ENCODE measurements at regions not wholly inside any gene's neighbourhood (a gene's known extent, or its start where the extent isn't known, plus 50 kb on each side); places are given as distances from the start of the nearest gene placed in this dataset.
A peak's percentile ranks its signal among the peaks of the same experiment; 100 is the strongest.

- DNase-seq, result no peak
Observed at GRCh38 chr3:176697284-176697889, 499.9 kb downstream of the TBL1XR1 start.

- no peak for DNase-seq
Observed at GRCh38 chr3:176696816-176697215, 500.5 kb downstream of the TBL1XR1 start.

GRCh38 chr3:176692966-176693785 lies 504.1 kb downstream of the TBL1XR1 start:
- DNase-seq, result no peak

- no peak for DNase-seq
Observed at GRCh38 chr3:176692199-176692965, 504.9 kb downstream of the TBL1XR1 start.

- DNase-seq, result no peak
Observed at GRCh38 chr3:176690083-176690869, 507.0 kb downstream of the TBL1XR1 start.

GRCh38 chr3:176687754-176688153 lies 509.5 kb downstream of the TBL1XR1 start:
- no peak for DNase-seq

- no peak for DNase-seq
Observed at GRCh38 chr3:176683382-176683781, 513.9 kb downstream of the TBL1XR1 start.

- peak; percentile 20 to 31 for DNase-seq
Observed at GRCh38 chr3:176663837-176664831, 533.1 kb downstream of the TBL1XR1 start.

- DNase-seq, result no peak
Observed at GRCh38 chr3:176663387-176663786, 533.9 kb downstream of the TBL1XR1 start.

- DNase-seq, result no peak
Observed at GRCh38 chr3:176661432-176661964, 535.8 kb downstream of the TBL1XR1 start.

- DNase-seq, result no peak
Observed at GRCh38 chr3:176655404-176656094, 541.7 kb downstream of the TBL1XR1 start.

GRCh38 chr3:176651622-176652021 lies 545.7 kb downstream of the TBL1XR1 start:
- no peak for DNase-seq

- DNase-seq, result no peak
Observed at GRCh38 chr3:176650478-176650877, 546.8 kb downstream of the TBL1XR1 start.

- no peak for DNase-seq
Observed at GRCh38 chr3:176647987-176648386, 549.3 kb downstream of the TBL1XR1 start.

GRCh38 chr3:176633511-176633910 lies 563.8 kb downstream of the TBL1XR1 start:
- no peak for DNase-seq

- DNase-seq, result no peak
Observed at GRCh38 chr3:176632925-176633324, 564.4 kb downstream of the TBL1XR1 start.

GRCh38 chr3:176631165-176631564 lies 566.1 kb downstream of the TBL1XR1 start:
- DNase-seq, result no peak

GRCh38 chr3:176628101-176628639 lies 569.1 kb downstream of the TBL1XR1 start:
- no peak for DNase-seq

- DNase-seq, result no peak
Observed at GRCh38 chr3:176623468-176624150, 573.7 kb downstream of the TBL1XR1 start.

GRCh38 chr3:176619833-176620232 lies 577.4 kb downstream of the TBL1XR1 start:
- no peak for DNase-seq

All from AML-193 (cell line).